Loucy (cell line): ENCODE measurements at regions not wholly inside any gene's neighbourhood (a gene's known extent, or its start where the extent isn't known, plus 50 kb on each side); places are given as distances from the start of the nearest gene placed in this dataset.

Experiments used
- H2AFZ ChIP-seq: fragments of 200-600 bp; sonication (generic); 2 replicates; pipeline ENCODE4 v1.6.0; 2016; ENCODE audit warnings: antibody characterized with exemption, mild to moderate bottlenecking, low read length, moderate library complexity
- H3F3A ChIP-seq: fragments of 200-600 bp; 2 replicates; pipeline ENCODE4 v1.6.0; 2016; ENCODE audit warnings: antibody characterized with exemption, low read depth, mild to moderate bottlenecking
- H3K27me3 ChIP-seq: fragments of 200-600 bp; sonication (generic); 2 replicates; pipeline ENCODE4 v1.6.1; 2014; ENCODE audit warnings: low read length, mild to moderate bottlenecking; ENCODE audit not compliant: insufficient read depth, poor library complexity, severe bottlenecking
- H3K36me3 ChIP-seq: fragments of 200-600 bp; sonication (generic); 2 replicates; pipeline ENCODE4 v1.6.1; 2016; ENCODE audit warnings: low read length; ENCODE audit not compliant: insufficient read depth
- H3K4me1 ChIP-seq: fragments of 200-600 bp; sonication (generic); 2 replicates; pipeline ENCODE4 v1.5.1; 2014; ENCODE audit warnings: low read length, mild to moderate bottlenecking; ENCODE audit not compliant: insufficient read depth, poor library complexity, severe bottlenecking
- H3K4me2 ChIP-seq: fragments of 200-600 bp; sonication (generic); 2 replicates; pipeline ENCODE4 v1.6.0; 2014; ENCODE audit warnings: antibody characterized with exemption, low read length, low read depth, mild to moderate bottlenecking; ENCODE audit not compliant: poor library complexity, severe bottlenecking
- H3K4me3 ChIP-seq: fragments of 200-600 bp; sonication (generic); 2 replicates; pipeline ENCODE4 v1.5.1; 2014; ENCODE audit warnings: low read length, mild to moderate bottlenecking, mixed read lengths; ENCODE audit not compliant: poor library complexity, severe bottlenecking
- H3K79me2 ChIP-seq: fragments of 200-600 bp; sonication (generic); 2 replicates; pipeline ENCODE4 v1.6.1; 2014; ENCODE audit warnings: low read length; ENCODE audit not compliant: insufficient read depth
- H3K9ac ChIP-seq: fragments of 200-600 bp; sonication (generic); 2 replicates; pipeline ENCODE4 v1.6.0; 2014; ENCODE audit warnings: mild to moderate bottlenecking, low read depth, low read length, moderate library complexity; ENCODE audit not compliant: poor library complexity, severe bottlenecking
- H3K9me2 ChIP-seq: fragments of 200-600 bp; sonication (generic); replicated peaks from 2 replicates; pipeline ENCODE4 v1.6.1; 2016; ENCODE audit warnings: low read depth, low read length, mixed read lengths
- H3K9me3 ChIP-seq: fragments of 200-600 bp; sonication (generic); 2 replicates; pipeline ENCODE4 v1.6.1; 2014; ENCODE audit warnings: mild to moderate bottlenecking, antibody characterized with exemption, low read length, low read depth; ENCODE audit not compliant: insufficient read depth
- H4K20me1 ChIP-seq: fragments of 200-600 bp; sonication (generic); 2 replicates; pipeline ENCODE4 v1.6.0; 2014; ENCODE audit warnings: antibody characterized with exemption, low read length, mild to moderate bottlenecking; ENCODE audit not compliant: insufficient read depth, poor library complexity, severe bottlenecking
- CTCF ChIP-seq: fragments of 200-600 bp; sonication (generic); conservative IDR thresholded peaks from 2 replicates; pipeline ENCODE4 v1.5.1; 2014; ENCODE audit warnings: mild to moderate bottlenecking, antibody characterized with exemption, low read length
- EZH2phosphoT487 ChIP-seq: fragments of 200-600 bp; IDR thresholded peaks from 2 replicates; pipeline ENCODE4 v1.6.1; 2018; ENCODE audit warnings: antibody characterized with exemption, mild to moderate bottlenecking, moderate library complexity, borderline replicate concordance

GRCh38 chr7:26060733-26061677 lies 91.0 kb upstream of the NFE2L3 start:
- Histone ChIP-seq H3K4me1 (no peaks in the 10 kb centered on the region), H3K79me2 (no peaks in the 10 kb centered on the region), H3K4me3 (no peak overlapping the region), H3K27me3 (no peaks in the 10 kb centered on the region), H3K4me2 (no peak overlapping the region), H3F3A (no peaks in the 10 kb centered on the region), H3K36me3 (no peaks in the 10 kb centered on the region), H3K9me2 (no peaks in the 10 kb centered on the region), H3K9me3 (no peaks in the 10 kb centered on the region), H3K9ac (no peak overlapping the region), H2AFZ (no peak overlapping the region), H4K20me1 (no peaks in the 10 kb centered on the region)
- TF ChIP-seq EZH2phosphoT487: no peak
- no peak for TF ChIP-seq CTCF

GRCh38 chr7:26061678-26062603 lies 90.1 kb upstream of the NFE2L3 start:
- H3K9me3 ChIP-seq: no peaks in the 10 kb centered on the region
- no peaks in the 10 kb centered on the region for H3K79me2 ChIP-seq
- no peaks in the 10 kb centered on the region for H3K4me1 ChIP-seq
- H3K4me2 ChIP-seq: no peak overlapping the region
- H3K4me3 ChIP-seq: no peak overlapping the region
- H3F3A ChIP-seq: no peaks in the 10 kb centered on the region
- no peaks in the 10 kb centered on the region for H3K9me2 ChIP-seq
- no peak overlapping the region for H2AFZ ChIP-seq
- no peaks in the 10 kb centered on the region for H3K27me3 ChIP-seq
- H3K9ac ChIP-seq: no peak overlapping the region
- no peak for TF ChIP-seq EZH2phosphoT487
- TF ChIP-seq CTCF: peak; percentile 92
- no peaks in the 10 kb centered on the region for H4K20me1 ChIP-seq
- no peaks in the 10 kb centered on the region for H3K36me3 ChIP-seq

- H3K9me3 ChIP-seq: no peaks in the 10 kb centered on the region
- no peaks in the 10 kb centered on the region for H3F3A ChIP-seq
- no peaks in the 10 kb centered on the region for H3K79me2 ChIP-seq
- no peak overlapping the region for H2AFZ ChIP-seq
- TF ChIP-seq CTCF: no peak
- TF ChIP-seq EZH2phosphoT487: no peak
- H3K4me2 ChIP-seq: no peak overlapping the region
- H3K27me3 ChIP-seq: no peaks in the 10 kb centered on the region
- no peaks in the 10 kb centered on the region for H3K36me3 ChIP-seq
- H3K9ac ChIP-seq: no peak overlapping the region
- no peaks in the 10 kb centered on the region for H3K9me2 ChIP-seq
- no peak overlapping the region for H3K4me3 ChIP-seq
- no peaks in the 10 kb centered on the region for H3K4me1 ChIP-seq
- no peaks in the 10 kb centered on the region for H4K20me1 ChIP-seq
These were observed 86.3 kb upstream of the NFE2L3 start for GRCh38 chr7:26065652-26066051.
